ENCODE measurements at regions not wholly inside any gene's neighbourhood (a gene's known extent, or its start where the extent isn't known, plus 50 kb on each side); places are given as distances from the start of the nearest gene placed in this dataset.
A peak's percentile ranks its signal among the peaks of the same experiment; 100 is the strongest.

GRCh38 chr16:49910541-49911071 lies 54.7 kb upstream of the ZNF423 start:
- ATAC-seq: no peak

GRCh38 chr16:49911430-49911829 lies 55.5 kb upstream of the ZNF423 start:
- no peak for ATAC-seq

GRCh38 chr16:49912721-49913120 lies 56.8 kb upstream of the ZNF423 start:
- ATAC-seq: no peak

GRCh38 chr16:49913720-49914119 lies 57.8 kb upstream of the ZNF423 start:
- ATAC-seq: no peak

- no peak for ATAC-seq
Measured at GRCh38 chr16:49914657-49915056, 58.7 kb upstream of the ZNF423 start.

- ATAC-seq: no peak
Measured at GRCh38 chr16:49918257-49918656, 62.3 kb upstream of the ZNF423 start.

- no peak for ATAC-seq
Measured at GRCh38 chr16:49919327-49919726, 63.4 kb upstream of the ZNF423 start.

GRCh38 chr16:49920397-49920796 lies 64.5 kb upstream of the ZNF423 start:
- ATAC-seq: no peak

GRCh38 chr16:49921106-49921505 lies 65.2 kb upstream of the ZNF423 start:
- ATAC-seq: no peak

GRCh38 chr16:49921791-49922456 lies 66.0 kb upstream of the ZNF423 start:
- ATAC-seq: peak; percentile 72

- no peak for ATAC-seq
Measured at GRCh38 chr16:49923411-49923810, 67.5 kb upstream of the ZNF423 start.

- ATAC-seq: no peak
Measured at GRCh38 chr16:49924078-49924477, 68.2 kb upstream of the ZNF423 start.

- ATAC-seq: no peak
Measured at GRCh38 chr16:49926941-49927340, 71.0 kb upstream of the ZNF423 start.

- peak; percentile 91 for ATAC-seq
Measured at GRCh38 chr16:49928176-49929041, 72.5 kb upstream of the ZNF423 start.

GRCh38 chr16:49929626-49930025 lies 73.7 kb upstream of the ZNF423 start:
- no peak for ATAC-seq

- ATAC-seq: no peak
Measured at GRCh38 chr16:49930841-49931240, 74.9 kb upstream of the ZNF423 start.

- no peak for ATAC-seq
Measured at GRCh38 chr16:49931266-49931665, 75.4 kb upstream of the ZNF423 start.

- no peak for ATAC-seq
Measured at GRCh38 chr16:49931916-49932315, 76.0 kb upstream of the ZNF423 start.

- ATAC-seq: no peak
Measured at GRCh38 chr16:49932434-49932833, 76.5 kb upstream of the ZNF423 start.

- ATAC-seq: no peak
Measured at GRCh38 chr16:49932946-49933345, 77.0 kb upstream of the ZNF423 start.

- ATAC-seq: no peak
Measured at GRCh38 chr16:49936791-49937190, 80.9 kb upstream of the ZNF423 start.

GRCh38 chr16:49937886-49938285 lies 82.0 kb upstream of the ZNF423 start:
- no peak for ATAC-seq

GRCh38 chr16:49939495-49939894 lies 83.6 kb upstream of the ZNF423 start:
- no peak for ATAC-seq
